ENCODE measurements at regions not wholly inside any gene's neighbourhood (a gene's known extent, or its start where the extent isn't known, plus 50 kb on each side); places are given as distances from the start of the nearest gene placed in this dataset.

- Histone ChIP-seq H3K4me3 (no peak overlapping the region), H3K27ac (ENCODE audit: low read depth) (no peak overlapping the region), H2AFZ (no peak overlapping the region), H3K4me2 (no peak overlapping the region), H3K36me3 (ENCODE audit: insufficient read depth) (no peaks in the 10 kb centered on the region), H3K27me3 (ENCODE audit: insufficient read depth) (no peaks in the 10 kb centered on the region), H3K79me2 (replicated peaks; ENCODE audit: insufficient read depth) (no peaks in the 10 kb centered on the region), H3F3A (replicated peaks; ENCODE audit: low read depth) (no peaks in the 10 kb centered on the region), H3K9me2 (ENCODE audit: insufficient read depth) (0 out of 2 replicates have a peak, but pooled peaks cover 2% of the 10 kb centered on the region), H4K20me1 (replicated peaks; ENCODE audit: insufficient read depth) (no peaks in the 10 kb centered on the region), H3K4me1 (ENCODE audit: insufficient read depth) (peaks cover 6% of the 10 kb centered on the region)
- DNase-seq (ENCODE audit: low spot score) (no peak), ATAC-seq (no peak)
- TF ChIP-seq ETS1 (IDR thresholded peaks at IDR 0.05), result no peak
- H3K27me3 Mint-ChIP-seq (ENCODE audit: insufficient read depth, low read depth, poor library complexity), result peaks cover 1% of the 10 kb centered on the region
- no peak overlapping the region for H3K4me3 Mint-ChIP-seq
- no peak overlapping the region for H3K27ac Mint-ChIP-seq
- no peaks in the 10 kb centered on the region; the same call in 2 of the 3 replicates for H3K36me3 Mint-ChIP-seq (ENCODE audit: low read depth)
- H3K9me3 Mint-ChIP-seq, result no peaks in the 10 kb centered on the region
- H3K4me1 Mint-ChIP-seq, result peaks cover 7% of the 10 kb centered on the region
These were observed 176.6 kb downstream of the GALC start for GRCh38 chr14:87816416-87816815.

- H3K36me3 ChIP-seq (ENCODE audit: insufficient read depth), result no peaks in the 10 kb centered on the region
- H3K27me3 Mint-ChIP-seq (ENCODE audit: insufficient read depth, low read depth, poor library complexity), result peaks cover 1% of the 10 kb centered on the region
- peaks cover 3% of the 10 kb centered on the region for H3K4me1 Mint-ChIP-seq
- no peaks in the 10 kb centered on the region for H3K79me2 ChIP-seq (replicated peaks; ENCODE audit: insufficient read depth)
- H3K4me2 ChIP-seq, result no peak overlapping the region
- H3K9me3 Mint-ChIP-seq, result no peaks in the 10 kb centered on the region
- no peak overlapping the region for H3K27ac Mint-ChIP-seq
- H4K20me1 ChIP-seq (replicated peaks; ENCODE audit: insufficient read depth), result no peaks in the 10 kb centered on the region
- H3K4me3 Mint-ChIP-seq, result no peak overlapping the region
- H3F3A ChIP-seq (replicated peaks; ENCODE audit: low read depth), result no peaks in the 10 kb centered on the region
- no peak overlapping the region for H3K27ac ChIP-seq (ENCODE audit: low read depth)
- no peaks in the 10 kb centered on the region; the same call in 2 of the 3 replicates for H3K36me3 Mint-ChIP-seq (ENCODE audit: low read depth)
- DNase-seq (ENCODE audit: low spot score) (no peak), ATAC-seq (no peak)
- H3K4me1 ChIP-seq (ENCODE audit: insufficient read depth), result no peaks in the 10 kb centered on the region; the same call in 1 of the 2 replicates
- H2AFZ ChIP-seq, result no peak overlapping the region
- TF ChIP-seq ZNF331 (CRISPR knock-in tag; IDR thresholded peaks at IDR 0.05; ENCODE audit: low read depth) (no peak), EZH2 (IDR thresholded peaks at IDR 0.05; ENCODE audit: low read depth, unreplicated experiment) (no peak), ZNF462 (CRISPR knock-in tag; IDR thresholded peaks at IDR 0.05) (no peak), POLR2AphosphoS5 (IDR thresholded peaks at IDR 0.05; ENCODE audit: low read depth) (no peak)
- 0 out of 2 replicates have a peak, but pooled peaks cover 2% of the 10 kb centered on the region for H3K9me2 ChIP-seq (ENCODE audit: insufficient read depth)
- no peak overlapping the region for H3K4me3 ChIP-seq
- no peaks in the 10 kb centered on the region for H3K27me3 ChIP-seq (ENCODE audit: insufficient read depth)
These were observed 177.9 kb downstream of the GALC start for GRCh38 chr14:87815121-87815520.

All from GM23338 (cell line).